Natural killer cell (primary cell): ENCODE measurements at regions not wholly inside any gene's neighbourhood (a gene's known extent, or its start where the extent isn't known, plus 50 kb on each side); places are given as distances from the start of the nearest gene placed in this dataset.

Experiments
- ATAC-seq, 3 donors: fragments of 150-1000 bp in 2 of 3; fragments of 200-7000 bp in 1 of 3; cut with Tn5 transposase; 1 replicate in 1 of 3; 2 replicates in 2 of 3; pipeline ENCODE4 v1.10.0; 2021; ENCODE audit warnings: mild to moderate bottlenecking in 2 of 3, moderate library complexity in 2 of 3
- DNase-seq, 2 donors: peaks; one replicate each; pipeline versions ENCODE4 v3.0.0 to v3.0.0-alpha.2; 2013 to 2021; ENCODE audit warnings: mixed read lengths in 1 of 2
- H3K27ac ChIP-seq: one replicate; pipeline ENCODE4 v1.5.1; 2013; ENCODE audit warnings: mild to moderate bottlenecking, low read length
- H3K27me3 ChIP-seq: one replicate; pipeline ENCODE4 v1.6.1; 2013; ENCODE audit warnings: low read length; ENCODE audit not compliant: control insufficient read depth, insufficient read depth
- H3K36me3 ChIP-seq: one replicate; pipeline ENCODE4 v1.6.1; 2013; ENCODE audit warnings: low read length; ENCODE audit not compliant: control insufficient read depth, insufficient read depth
- H3K4me1 ChIP-seq: one replicate; pipeline ENCODE4 v1.6.1; 2013; ENCODE audit warnings: low read length; ENCODE audit not compliant: control insufficient read depth, insufficient read depth
- H3K4me3 ChIP-seq: one replicate; pipeline ENCODE4 v1.5.1; 2013; ENCODE audit warnings: low read length
- H3K9me3 ChIP-seq: one replicate; pipeline ENCODE4 v1.6.1; 2013; ENCODE audit warnings: low read length; ENCODE audit not compliant: control insufficient read depth, insufficient read depth
- H3K27ac Mint-ChIP-seq, 2 donors: one replicate each; pipeline ENCODE4 v1.8.0; 2022; ENCODE audit warnings: mild to moderate bottlenecking in 2 of 2, mixed read lengths in 2 of 2, moderate library complexity in 1 of 2
- H3K27me3 Mint-ChIP-seq, 2 donors: one replicate each; pipeline ENCODE4 v1.8.0; 2022; ENCODE audit warnings: low read depth in 2 of 2, mixed read lengths in 2 of 2
- H3K36me3 Mint-ChIP-seq: one replicate; pipeline ENCODE4 v1.8.0; 2022; ENCODE audit warnings: mixed read lengths
- H3K4me1 Mint-ChIP-seq, 2 donors: one replicate each; pipeline ENCODE4 v1.8.0; 2022; ENCODE audit warnings: mixed read lengths in 2 of 2
- H3K4me3 Mint-ChIP-seq: one replicate; pipeline ENCODE4 v1.8.0; 2022; ENCODE audit warnings: mild to moderate bottlenecking, moderate library complexity, mixed read lengths
- H3K9me3 Mint-ChIP-seq, 2 donors: one replicate each; pipeline ENCODE4 v1.8.0; 2022; ENCODE audit warnings: mixed read lengths in 2 of 2
- CTCF ChIP-seq: fragments of 200-600 bp; IDR thresholded peaks from one replicate; pipeline ENCODE4 v1.8.0; 2022; ENCODE audit warnings: antibody characterized with exemption
- whole genome bisulfite sequencing: methylation state at CpG from one replicate; pipeline ENCODE4 v1.1.7; 2013; ENCODE audit warnings: missing lambda C conversion rate; ENCODE audit not compliant: insufficient coverage; 5-methylcytosine and 5-hydroxymethylcytosine counted together
- intact Hi-C: fragments of 100-400 bp; cut with micrococcal nuclease; formaldehyde crosslinking; loops from one replicate; pipeline ENCODE4 v1.14.2; 2022

GRCh38 chr7:131035088-131035770, 292.4 kb upstream of the MKLN1 start:
- peak overlapping the region; percentile 76 to 78 for H3K27ac Mint-ChIP-seq
- ATAC-seq (no peak), DNase-seq (no peak)
- peak overlapping the region; percentile 61 for H3K4me3 Mint-ChIP-seq
- H3K4me1 Mint-ChIP-seq: peaks cover 73 to 79% of the 10 kb centered on the region in 2 donors
- Histone ChIP-seq H3K4me1 (peaks cover 17% of the 10 kb centered on the region), H3K27ac (no peak overlapping the region), H3K27me3 (no peaks in the 10 kb centered on the region), H3K9me3 (no peaks in the 10 kb centered on the region), H3K4me3 (no peak overlapping the region), H3K36me3 (no peaks in the 10 kb centered on the region)
- H3K27me3 Mint-ChIP-seq: no peaks in the 10 kb centered on the region
- H3K36me3 Mint-ChIP-seq: no peaks in the 10 kb centered on the region
- 90% methylated on average over 8 of the region's 8 CpGs for WGBS
- intact Hi-C loops: no loop called here
- H3K9me3 Mint-ChIP-seq: no peaks in the 10 kb centered on the region
- no peak for TF ChIP-seq CTCF

GRCh38 chr7:131038153-131038552, 289.5 kb upstream of the MKLN1 start:
- 87% methylated on average over 3 of the region's 3 CpGs for WGBS
- no peak overlapping the region for H3K27ac ChIP-seq
- ATAC-seq (peak in 2 of 3 donors; percentile 8 to 19), DNase-seq (peak in 1 of 2 donors; percentile 22)
- Mint-ChIP-seq H3K4me3 (peak overlapping the region; percentile 31), H3K36me3 (no peaks in the 10 kb centered on the region), H3K9me3 (no peaks in the 10 kb centered on the region), H3K27ac (peak overlapping the region; percentile 65 to 80), H3K4me1 (peaks cover 68 to 72% of the 10 kb centered on the region in 2 donors), H3K27me3 (no peaks in the 10 kb centered on the region)
- H3K9me3 ChIP-seq: no peaks in the 10 kb centered on the region
- H3K27me3 ChIP-seq: no peaks in the 10 kb centered on the region
- H3K4me1 ChIP-seq: peaks cover 8% of the 10 kb centered on the region
- no peaks in the 10 kb centered on the region for H3K36me3 ChIP-seq
- no peak for TF ChIP-seq CTCF
- no peak overlapping the region for H3K4me3 ChIP-seq
- intact Hi-C loops: no loop called here

- no peaks in the 10 kb centered on the region for H3K27me3 Mint-ChIP-seq
- no peaks in the 10 kb centered on the region for H3K36me3 Mint-ChIP-seq
- H3K9me3 ChIP-seq: no peaks in the 10 kb centered on the region
- ATAC-seq (no peak), DNase-seq (no peak)
- H3K4me3 Mint-ChIP-seq: no peak overlapping the region
- H3K4me1 Mint-ChIP-seq: peaks cover 60 to 64% of the 10 kb centered on the region in 2 donors
- intact Hi-C loops: no loop called here
- no peaks in the 10 kb centered on the region for H3K36me3 ChIP-seq
- peaks cover 3% of the 10 kb centered on the region for H3K4me1 ChIP-seq
- 34% methylated on average over 2 of the region's 2 CpGs for WGBS
- no peak overlapping the region for H3K27ac ChIP-seq
- TF ChIP-seq CTCF: no peak
- no peaks in the 10 kb centered on the region for H3K27me3 ChIP-seq
- H3K27ac Mint-ChIP-seq: peak overlapping the region in 1 of 2 donors; percentile 65
- H3K9me3 Mint-ChIP-seq: no peaks in the 10 kb centered on the region
- H3K4me3 ChIP-seq: no peak overlapping the region
Observed at GRCh38 chr7:131039355-131039762, 288.3 kb upstream of the MKLN1 start.

- Mint-ChIP-seq H3K27ac (peak overlapping the region; percentile 65 to 68), H3K36me3 (no peaks in the 10 kb centered on the region), H3K4me1 (peaks cover 59 to 64% of the 10 kb centered on the region in 2 donors), H3K9me3 (no peaks in the 10 kb centered on the region), H3K4me3 (peak overlapping the region; percentile 61), H3K27me3 (no peaks in the 10 kb centered on the region)
- WGBS: 100% methylated on average over 1 of the region's 3 CpGs
- Histone ChIP-seq H3K9me3 (no peaks in the 10 kb centered on the region), H3K4me3 (no peak overlapping the region), H3K36me3 (no peaks in the 10 kb centered on the region), H3K27ac (no peak overlapping the region), H3K4me1 (peaks cover 3% of the 10 kb centered on the region), H3K27me3 (no peaks in the 10 kb centered on the region)
- ATAC-seq: no peak
- intact Hi-C loops: loop anchor here (1.0 to 5.0 kb wide), 2 partner anchors 58 to 143 kb away; no protein-coding TSS in a partner anchor
- DNase-seq: no peak
- no peak for TF ChIP-seq CTCF
Observed at GRCh38 chr7:131039836-131040235, 287.8 kb upstream of the MKLN1 start.
